Lower lobe of right lung (tissue), 2 donors: ENCODE measurements at regions not wholly inside any gene's neighbourhood (a gene's known extent, or its start where the extent isn't known, plus 50 kb on each side); places are given as distances from the start of the nearest gene placed in this dataset.
A peak's percentile ranks its signal among the peaks of the same experiment; 100 is the strongest.

Source experiments
- ATAC-seq, 2 donors: fragments of 200-7000 bp; cut with Tn5 transposase; one replicate each; pipeline ENCODE4 v1.9.1; 2020 to 2022; ENCODE audit warnings: mild to moderate bottlenecking in 2 of 2, moderate library complexity in 2 of 2
- DNase-seq: peaks from one replicate; pipeline ENCODE4 v3.0.0-alpha.2; 2020
- H3K27ac ChIP-seq: fragments of 200-600 bp; one replicate; pipeline ENCODE4 v1.8.0; 2022
- H3K27me3 ChIP-seq: fragments of 200-600 bp; one replicate; pipeline ENCODE4 v1.8.0; 2022; ENCODE audit warnings: low read depth
- H3K36me3 ChIP-seq: fragments of 200-600 bp; one replicate; pipeline ENCODE4 v1.8.0; 2022; ENCODE audit warnings: mild to moderate bottlenecking
- H3K4me1 ChIP-seq: fragments of 200-600 bp; one replicate; pipeline ENCODE4 v1.8.0; 2022
- H3K4me3 ChIP-seq: fragments of 200-600 bp; one replicate; pipeline ENCODE4 v1.8.0; 2022; ENCODE audit warnings: mild to moderate bottlenecking
- H3K9me3 ChIP-seq: fragments of 200-600 bp; one replicate; pipeline ENCODE4 v1.8.0; 2022
- intact Hi-C: fragments of 100-400 bp; cut with DNase I; formaldehyde crosslinking; loops from one replicate; pipeline ENCODE4 v1.11.0; 2022
- TF ChIP-seq, protein P1 (sequence below): fragments of 200-600 bp; IDR thresholded peaks from one replicate; pipeline ENCODE4 v1.8.0; 2022; ENCODE audit warnings: antibody characterized with exemption, mild to moderate bottlenecking
- donor health status: DM: no; HTN: yes; CAD: no; lungs with severe emphysema.

DNA sequence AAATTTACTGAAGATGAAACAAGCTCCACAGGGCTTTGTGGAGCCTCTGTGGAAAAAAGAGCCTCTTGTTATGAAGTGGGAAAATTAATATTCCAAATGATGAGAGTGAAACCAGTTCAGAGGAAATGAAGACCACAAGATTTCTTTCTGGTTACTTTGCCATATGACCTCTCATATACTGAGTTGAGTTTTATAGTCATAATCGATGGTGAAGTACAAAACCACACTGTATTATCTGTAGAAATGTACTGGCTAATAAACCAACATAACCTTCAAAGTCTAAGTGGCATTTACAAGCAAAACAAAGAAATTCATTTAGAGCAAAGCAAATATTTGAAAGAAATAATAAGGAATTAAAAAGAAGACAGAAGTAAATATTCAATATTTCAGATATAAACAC, 662.6 kb upstream of the ZWINT start:
- no peaks in the 10 kb centered on the region for H3K36me3 ChIP-seq
- H3K27ac ChIP-seq, result no peak overlapping the region
- H3K4me1 ChIP-seq, result no peaks in the 10 kb centered on the region
- no peak for ATAC-seq
- intact Hi-C loops, result no loop called here
- no peaks in the 10 kb centered on the region for H3K27me3 ChIP-seq
- no peak for DNase-seq
- no peaks in the 10 kb centered on the region for H3K9me3 ChIP-seq
- H3K4me3 ChIP-seq, result no peak overlapping the region
- TF ChIP-seq, protein P1, sequence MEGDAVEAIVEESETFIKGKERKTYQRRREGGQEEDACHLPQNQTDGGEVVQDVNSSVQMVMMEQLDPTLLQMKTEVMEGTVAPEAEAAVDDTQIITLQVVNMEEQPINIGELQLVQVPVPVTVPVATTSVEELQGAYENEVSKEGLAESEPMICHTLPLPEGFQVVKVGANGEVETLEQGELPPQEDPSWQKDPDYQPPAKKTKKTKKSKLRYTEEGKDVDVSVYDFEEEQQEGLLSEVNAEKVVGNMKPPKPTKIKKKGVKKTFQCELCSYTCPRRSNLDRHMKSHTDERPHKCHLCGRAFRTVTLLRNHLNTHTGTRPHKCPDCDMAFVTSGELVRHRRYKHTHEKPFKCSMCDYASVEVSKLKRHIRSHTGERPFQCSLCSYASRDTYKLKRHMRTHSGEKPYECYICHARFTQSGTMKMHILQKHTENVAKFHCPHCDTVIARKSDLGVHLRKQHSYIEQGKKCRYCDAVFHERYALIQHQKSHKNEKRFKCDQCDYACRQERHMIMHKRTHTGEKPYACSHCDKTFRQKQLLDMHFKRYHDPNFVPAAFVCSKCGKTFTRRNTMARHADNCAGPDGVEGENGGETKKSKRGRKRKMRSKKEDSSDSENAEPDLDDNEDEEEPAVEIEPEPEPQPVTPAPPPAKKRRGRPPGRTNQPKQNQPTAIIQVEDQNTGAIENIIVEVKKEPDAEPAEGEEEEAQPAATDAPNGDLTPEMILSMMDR, result no peak

DNA sequence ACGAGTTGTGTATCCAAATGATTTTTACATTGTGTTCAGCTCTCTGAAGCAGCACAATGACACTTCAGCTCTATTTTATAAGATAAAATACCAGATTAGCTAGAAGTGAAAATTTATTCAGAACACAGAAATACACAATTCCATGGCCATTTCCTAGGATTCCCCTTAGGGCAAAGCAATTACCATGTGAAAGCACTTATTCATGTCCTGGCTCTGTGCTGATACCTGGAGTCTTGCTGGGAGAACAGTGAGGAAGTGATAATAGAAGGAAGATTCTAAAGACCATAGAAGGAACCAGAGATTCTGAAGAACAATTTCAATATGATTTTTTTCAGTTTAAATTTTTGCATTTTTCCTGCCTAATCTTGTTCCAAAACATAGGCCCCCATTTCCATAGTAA, 657.4 kb upstream of the ZWINT start:
- intact Hi-C loops, result no loop called here
- no peaks in the 10 kb centered on the region for H3K4me1 ChIP-seq
- no peaks in the 10 kb centered on the region for H3K27me3 ChIP-seq
- H3K36me3 ChIP-seq, result no peaks in the 10 kb centered on the region
- ATAC-seq (no peak), DNase-seq (no peak)
- H3K4me3 ChIP-seq, result no peak overlapping the region
- H3K9me3 ChIP-seq, result no peaks in the 10 kb centered on the region
- H3K27ac ChIP-seq, result no peak overlapping the region
- TF ChIP-seq, protein P1, result no peak

DNA sequence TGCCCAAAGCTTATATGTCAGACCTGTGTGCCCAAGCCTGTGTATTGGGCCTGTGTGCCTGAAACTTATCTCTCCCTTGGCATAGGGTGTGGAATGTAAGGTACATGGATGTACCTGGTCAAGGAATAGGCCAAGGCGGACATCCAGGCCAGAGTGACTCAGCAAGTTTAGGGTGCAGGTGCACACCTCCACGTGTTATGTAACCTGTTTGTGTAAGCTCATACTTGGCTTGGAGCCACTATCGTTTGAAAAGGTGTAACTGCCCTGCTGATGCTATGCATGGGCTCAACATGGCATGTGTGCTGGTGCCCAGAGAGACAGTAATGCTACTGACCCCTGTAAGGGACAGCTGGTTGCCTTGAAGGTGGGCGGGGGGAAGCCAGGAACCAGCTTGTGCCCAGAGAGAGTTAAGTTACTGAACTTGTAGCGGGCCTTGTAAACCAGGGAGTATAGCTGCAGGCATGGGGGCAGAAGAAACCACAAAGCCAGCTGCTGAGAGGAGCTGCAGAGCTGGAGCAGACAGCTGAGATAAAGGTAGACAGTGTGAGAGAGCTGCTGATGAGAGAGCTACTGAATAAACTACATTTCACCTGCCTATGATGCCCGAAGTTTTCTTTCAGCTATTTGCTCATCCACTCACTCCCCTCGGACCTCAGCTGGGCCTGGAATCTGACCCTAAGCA, 656.4 kb upstream of the ZWINT start:
- TF ChIP-seq, protein P1, result no peak
- Histone ChIP-seq H3K27ac (no peak overlapping the region), H3K9me3 (no peaks in the 10 kb centered on the region), H3K36me3 (no peaks in the 10 kb centered on the region), H3K27me3 (no peaks in the 10 kb centered on the region), H3K4me1 (no peaks in the 10 kb centered on the region), H3K4me3 (no peak overlapping the region)
- peak; percentile 23 for DNase-seq
- ATAC-seq, result peak in 1 of 2 donors; percentile 25
- intact Hi-C loops, result no loop called here

DNA sequence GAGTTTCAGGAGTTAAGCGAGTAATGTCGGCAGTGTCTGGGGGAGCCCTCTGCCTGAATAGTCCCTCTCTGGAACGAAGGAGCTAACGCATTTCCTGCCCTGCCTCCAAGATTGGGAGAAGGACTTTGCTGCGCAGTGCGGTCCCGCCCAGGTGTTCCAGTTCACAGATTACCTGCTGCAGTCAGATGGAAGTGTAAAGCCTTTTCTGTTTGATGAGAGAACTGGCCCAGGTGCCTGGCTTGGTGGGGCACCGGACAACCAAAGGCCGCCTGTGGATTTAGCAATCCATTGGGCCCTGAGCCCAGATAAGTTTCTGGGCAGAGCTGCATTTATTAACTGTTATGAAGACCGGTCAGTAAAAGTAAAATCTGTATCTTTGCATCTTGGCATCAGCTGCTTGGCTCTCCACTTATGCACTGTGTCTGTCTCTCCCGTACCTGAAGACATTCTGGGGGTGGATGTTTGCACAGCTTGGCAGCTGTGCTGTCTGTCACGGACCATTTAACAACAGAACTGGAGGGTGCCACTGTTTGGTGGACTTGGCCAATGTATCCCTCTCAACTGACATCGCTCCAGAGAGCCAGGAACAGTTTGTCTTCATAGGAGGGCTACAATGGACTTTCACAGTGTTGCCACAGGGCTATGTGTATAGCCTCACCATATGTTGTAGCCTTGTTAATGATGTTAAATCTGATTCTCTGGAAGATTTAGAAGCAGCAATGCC, 654.7 kb upstream of the ZWINT start:
- H3K27me3 ChIP-seq, result no peaks in the 10 kb centered on the region
- no peak overlapping the region for H3K4me3 ChIP-seq
- H3K4me1 ChIP-seq, result no peaks in the 10 kb centered on the region
- peak in 1 of 2 donors; percentile 9 for ATAC-seq
- intact Hi-C loops, result no loop called here
- H3K36me3 ChIP-seq, result no peaks in the 10 kb centered on the region
- no peak overlapping the region for H3K27ac ChIP-seq
- TF ChIP-seq, protein P1, result no peak
- DNase-seq, result no peak
- no peaks in the 10 kb centered on the region for H3K9me3 ChIP-seq

DNA sequence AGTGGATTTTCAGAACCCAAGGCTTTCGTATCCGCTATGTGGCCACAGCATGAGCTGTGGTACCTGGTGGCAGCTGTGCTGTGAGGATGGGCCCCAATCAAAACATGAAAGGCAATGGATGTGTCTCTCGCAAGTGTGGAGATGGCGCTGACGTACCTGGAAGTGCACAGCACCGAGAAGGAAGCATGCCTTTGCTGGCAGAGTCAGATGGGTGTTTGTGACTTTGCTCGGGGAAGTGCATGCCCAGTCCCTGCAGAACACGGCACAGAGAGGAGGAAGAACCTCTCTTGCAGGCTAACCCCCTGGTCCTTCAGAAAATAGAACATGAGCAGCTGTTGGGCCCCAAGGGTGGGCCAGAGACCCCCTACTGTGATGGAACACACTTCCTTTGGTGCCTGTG, 654.1 kb upstream of the ZWINT start:
- TF ChIP-seq, protein P1, result no peak
- intact Hi-C loops, result no loop called here
- H3K4me1 ChIP-seq, result no peaks in the 10 kb centered on the region
- no peak overlapping the region for H3K27ac ChIP-seq
- ATAC-seq, result no peak
- no peak for DNase-seq
- H3K4me3 ChIP-seq, result no peak overlapping the region
- no peaks in the 10 kb centered on the region for H3K9me3 ChIP-seq
- H3K27me3 ChIP-seq, result no peaks in the 10 kb centered on the region
- H3K36me3 ChIP-seq, result no peaks in the 10 kb centered on the region
